Retinal pigment epithelial cell (primary cell): ENCODE measurements at regions not wholly inside any gene's neighbourhood (a gene's known extent, or its start where the extent isn't known, plus 50 kb on each side); places are given as distances from the start of the nearest gene placed in this dataset.

ENCODE experiments used
- DNase-seq: peaks from one replicate; pipeline ENCODE4 v3.0.0-alpha.2; 2010; ENCODE audit warnings: low read depth
- H3K4me3 ChIP-seq: 2 replicates; pipeline ENCODE4 v1.5.1; 2011; ENCODE audit warnings: mild to moderate bottlenecking, low read length, control low read depth, moderate library complexity
- TF ChIP-seq, protein P1 (sequence below): conservative IDR thresholded peaks from 2 replicates; pipeline ENCODE4 v1.5.1; 2011; ENCODE audit warnings: low read depth, low read length, control low read depth, inconsistent platforms

DNA sequence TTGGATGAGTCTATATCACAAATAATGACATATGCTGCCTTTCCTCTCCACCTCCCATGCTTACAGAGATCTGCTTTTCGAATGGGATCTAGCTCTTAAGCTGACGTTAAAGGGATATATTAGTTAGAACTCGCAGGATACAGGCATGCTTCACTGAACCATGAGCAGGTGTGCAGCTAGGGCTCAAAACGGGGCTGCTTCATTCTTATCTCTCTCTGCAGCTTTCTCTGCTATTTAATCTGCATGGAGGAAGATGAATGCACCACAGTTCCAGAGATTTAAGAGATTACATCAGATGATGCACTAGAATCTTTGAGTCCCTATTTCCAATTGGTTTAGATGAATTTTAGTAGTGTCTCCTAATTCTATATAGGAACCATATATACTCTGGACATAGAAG, 327.0 kb downstream of the RAD51AP2 start:
- TF ChIP-seq, protein P1, sequence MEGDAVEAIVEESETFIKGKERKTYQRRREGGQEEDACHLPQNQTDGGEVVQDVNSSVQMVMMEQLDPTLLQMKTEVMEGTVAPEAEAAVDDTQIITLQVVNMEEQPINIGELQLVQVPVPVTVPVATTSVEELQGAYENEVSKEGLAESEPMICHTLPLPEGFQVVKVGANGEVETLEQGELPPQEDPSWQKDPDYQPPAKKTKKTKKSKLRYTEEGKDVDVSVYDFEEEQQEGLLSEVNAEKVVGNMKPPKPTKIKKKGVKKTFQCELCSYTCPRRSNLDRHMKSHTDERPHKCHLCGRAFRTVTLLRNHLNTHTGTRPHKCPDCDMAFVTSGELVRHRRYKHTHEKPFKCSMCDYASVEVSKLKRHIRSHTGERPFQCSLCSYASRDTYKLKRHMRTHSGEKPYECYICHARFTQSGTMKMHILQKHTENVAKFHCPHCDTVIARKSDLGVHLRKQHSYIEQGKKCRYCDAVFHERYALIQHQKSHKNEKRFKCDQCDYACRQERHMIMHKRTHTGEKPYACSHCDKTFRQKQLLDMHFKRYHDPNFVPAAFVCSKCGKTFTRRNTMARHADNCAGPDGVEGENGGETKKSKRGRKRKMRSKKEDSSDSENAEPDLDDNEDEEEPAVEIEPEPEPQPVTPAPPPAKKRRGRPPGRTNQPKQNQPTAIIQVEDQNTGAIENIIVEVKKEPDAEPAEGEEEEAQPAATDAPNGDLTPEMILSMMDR: no peak
- DNase-seq: no peak
- no peak overlapping the region for H3K4me3 ChIP-seq

DNA sequence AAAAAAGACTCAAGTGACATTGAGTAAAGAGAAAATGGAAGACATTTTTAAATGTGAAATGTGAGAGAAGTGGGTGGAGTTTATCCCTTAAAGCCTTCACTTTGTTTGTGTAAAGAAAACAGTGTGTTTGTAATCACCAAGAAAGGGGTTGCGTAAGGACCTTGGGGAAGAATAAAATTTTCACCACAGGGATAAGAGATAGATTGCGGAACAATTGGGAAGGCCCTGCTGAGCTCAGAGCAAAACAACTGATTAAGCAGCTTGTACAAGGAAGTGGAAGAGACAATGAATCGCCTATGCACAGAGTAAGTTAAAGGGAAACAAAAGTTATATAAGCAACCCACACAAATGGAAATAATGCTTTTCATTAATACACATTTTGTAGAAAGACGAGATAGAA, 327.7 kb downstream of the RAD51AP2 start:
- no peak for DNase-seq
- TF ChIP-seq, protein P1: no peak
- H3K4me3 ChIP-seq: no peak overlapping the region

DNA sequence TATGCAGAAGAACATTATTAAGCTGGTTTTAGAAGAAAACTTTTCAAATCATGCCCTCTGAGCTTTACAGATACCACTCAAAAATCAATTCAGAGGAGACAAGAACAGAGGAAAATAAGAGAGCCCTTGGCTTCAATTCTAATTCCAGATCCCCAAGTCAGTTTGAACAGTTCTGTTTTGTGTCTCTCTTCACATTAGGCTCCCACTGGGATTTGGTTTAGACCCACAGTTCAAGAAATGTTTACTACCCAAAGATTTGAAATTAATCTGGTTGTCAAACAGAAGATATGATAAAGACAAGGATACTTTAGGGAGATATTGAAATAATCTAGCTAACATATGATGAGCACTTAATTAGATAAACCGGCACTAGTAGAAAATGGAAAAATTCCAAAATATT, 329.5 kb downstream of the RAD51AP2 start:
- TF ChIP-seq, protein P1: no peak
- no peak for DNase-seq

DNA sequence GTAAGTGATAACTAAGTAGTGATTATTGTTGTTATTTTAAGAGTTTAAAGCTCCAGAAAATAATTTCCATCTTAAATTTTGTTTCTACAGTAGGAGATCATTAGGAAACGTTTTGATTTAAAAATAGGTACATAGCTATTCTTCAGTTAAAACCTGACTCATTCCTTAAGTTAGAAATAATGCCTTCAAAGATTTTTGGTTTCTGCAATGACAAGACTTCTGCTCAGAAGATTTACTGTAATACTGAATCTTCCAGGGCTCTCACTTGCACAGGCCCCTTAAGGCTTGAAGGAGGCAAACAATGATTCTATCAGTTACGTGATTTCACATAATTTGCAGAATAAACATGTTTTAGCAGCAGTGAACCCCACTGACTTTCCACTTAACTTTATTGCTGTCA, 333.7 kb downstream of the RAD51AP2 start:
- DNase-seq: no peak
- H3K4me3 ChIP-seq: no peak overlapping the region
- TF ChIP-seq, protein P1: no peak

More for the DNA sequence above, 329.5 kb downstream of the RAD51AP2 start:
- H3K4me3 ChIP-seq: no peak overlapping the region

DNA sequence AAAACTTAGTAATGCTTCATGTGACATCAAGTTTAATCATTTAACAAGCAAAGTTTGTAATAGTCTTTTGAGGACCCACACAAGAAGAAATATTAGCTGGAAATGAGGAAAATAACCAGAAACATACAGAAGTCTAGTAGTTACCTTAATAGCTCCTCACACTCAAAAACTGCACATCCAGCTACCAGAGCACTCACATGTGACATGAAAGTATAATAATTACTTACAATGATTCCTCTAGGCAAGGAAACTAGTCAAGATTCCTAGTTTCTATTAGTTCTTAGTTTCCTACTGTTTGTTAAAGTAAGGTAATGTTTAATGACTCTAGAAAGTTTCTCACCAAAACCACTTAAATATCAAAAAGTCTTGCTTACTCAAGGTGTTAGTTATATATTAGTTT, 335.8 kb downstream of the RAD51AP2 start:
- DNase-seq: no peak
- TF ChIP-seq, protein P1: no peak
- H3K4me3 ChIP-seq: no peak overlapping the region

DNA sequence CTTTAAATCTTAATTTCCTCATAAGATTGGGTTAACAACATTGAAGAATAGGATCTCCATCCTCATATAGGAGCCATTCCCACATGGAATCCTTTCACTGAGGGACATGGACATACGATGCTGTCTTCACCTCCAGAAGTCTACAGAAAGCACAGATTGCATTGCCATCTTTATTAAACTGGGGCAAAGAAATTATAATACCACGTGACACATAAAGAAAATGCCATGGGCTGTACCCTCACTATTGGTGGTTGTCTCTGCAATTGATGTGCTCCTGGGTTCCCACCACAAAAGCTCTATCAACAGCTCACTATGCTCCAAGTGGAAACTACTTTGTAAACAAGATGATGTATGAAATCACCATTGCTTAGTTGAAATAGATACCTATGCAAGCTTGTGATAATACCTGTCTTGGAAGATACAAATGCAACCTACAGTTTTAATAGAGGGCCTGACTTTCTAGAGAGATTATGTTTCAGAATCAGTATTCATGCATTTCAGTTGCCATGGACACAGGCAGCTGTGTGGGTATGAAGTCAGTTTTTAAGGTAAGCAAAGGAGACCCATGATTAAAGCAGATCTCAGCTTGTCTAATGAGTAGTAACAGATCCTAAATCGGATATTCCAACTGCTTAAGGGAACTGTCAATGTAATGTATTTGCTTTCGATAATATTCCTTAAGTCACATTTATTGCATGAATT, 337.0 kb downstream of the RAD51AP2 start:
- no peak for DNase-seq
- TF ChIP-seq, protein P1: no peak
- H3K4me3 ChIP-seq: no peak overlapping the region

DNA sequence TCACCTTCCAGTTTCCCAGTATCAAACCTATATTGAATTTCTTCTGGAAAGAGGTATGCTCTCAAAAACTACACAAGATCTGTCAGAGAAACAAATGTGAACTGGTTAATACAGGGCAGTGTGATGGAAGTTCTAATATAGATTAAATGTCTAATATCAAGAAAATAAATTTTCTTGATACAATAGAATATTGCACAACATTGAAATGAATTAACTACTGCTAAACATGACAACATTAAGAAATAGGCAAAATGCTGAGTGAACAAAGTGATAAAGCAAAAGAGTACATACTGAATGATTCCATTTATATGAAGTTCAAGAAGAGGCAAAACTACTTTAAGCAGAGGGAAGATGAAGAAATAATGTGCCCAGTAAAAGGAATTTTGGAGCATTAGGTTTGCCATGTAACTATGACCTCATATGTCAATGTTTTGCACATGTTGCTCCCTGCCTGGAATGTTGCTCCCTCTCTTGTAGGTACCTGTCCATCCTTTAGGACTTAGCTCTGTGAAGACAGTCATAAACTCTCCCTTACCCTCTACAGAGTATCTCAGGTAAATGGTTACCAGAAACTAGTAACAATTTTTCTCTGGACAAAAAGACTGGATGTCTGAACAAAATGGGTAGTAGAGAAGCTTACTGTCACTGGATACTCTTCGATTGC, 339.0 kb downstream of the RAD51AP2 start:
- no peak for DNase-seq
- H3K4me3 ChIP-seq: no peak overlapping the region
- TF ChIP-seq, protein P1: no peak
